Endothelial cell of umbilical vein (primary cell): ENCODE measurements at regions not wholly inside any gene's neighbourhood (a gene's known extent, or its start where the extent isn't known, plus 50 kb on each side); places are given as distances from the start of the nearest gene placed in this dataset.

Experiments used
- BruUV-seq: library from RNA; stranded (reverse); fragments of 400-500 nt; replicated peaks from 2 replicates; lab custom pipeline; 2021; lab: Mats Ljungman, UMichigan
- CTCF ChIA-PET: fragments of 300-600, 350-600 bp; sonication (Branson Sonifier 250); formaldehyde crosslinking; loops from one replicate; lab custom pipeline; 2021; ENCODE audit warnings: antibody characterized with exemption, inconsistent platforms; lab: Charles Lee
- POLR2A ChIA-PET: fragments of 300-600, 350-600 bp; sonication (Branson Sonifier 250); formaldehyde crosslinking; loops from one replicate; lab custom pipeline; 2021; ENCODE audit warnings: antibody characterized with exemption, inconsistent platforms; lab: Charles Lee
- DNase-seq: peaks from one replicate; pipeline ENCODE4 v3.0.0-alpha.2; 2011; ENCODE audit warnings: low read depth, low spot score
- FAIRE-seq: peaks from 2 replicates; lab custom pipeline; 2011; peaks lifted over from hg19 to GRCh38; lab: Jason Lieb, UNC
- H2AFZ ChIP-seq: 2 replicates; pipeline ENCODE4 v1.6.0; 2012; ENCODE audit warnings: low read depth, low read length, control low read depth, inconsistent platforms
- H3K27ac ChIP-seq: 2 replicates; pipeline ENCODE4 v1.5.1; 2011; ENCODE audit warnings: low read depth, mild to moderate bottlenecking, control low read depth, low read length, moderate library complexity; ENCODE audit not compliant: insufficient read depth
- H3K27me3 ChIP-seq, 2 experiments: 2 replicates each; pipeline versions ENCODE4 v1.6.0 to v1.6.1; 2011; ENCODE audit warnings: low read length in 2 of 2, mixed read lengths in 1 of 2; ENCODE audit not compliant: control insufficient read depth in 2 of 2, insufficient read depth in 2 of 2
- H3K36me3 ChIP-seq, 2 experiments: 2 replicates in 1 of 2; 3 replicates in 1 of 2; pipeline ENCODE4 v1.5.1; 2011; ENCODE audit warnings: low read length in 2 of 2, mild to moderate bottlenecking in 1 of 2, moderate library complexity in 1 of 2; ENCODE audit not compliant: control insufficient read depth in 2 of 2, insufficient read depth in 2 of 2; ENCODE audit errors: extremely low read depth in 1 of 2
- H3K4me1 ChIP-seq: 3 replicates; pipeline ENCODE4 v1.5.1; 2011; ENCODE audit warnings: mild to moderate bottlenecking, low read length; ENCODE audit not compliant: control insufficient read depth, insufficient read depth; ENCODE audit errors: extremely low read depth
- H3K4me2 ChIP-seq: 2 replicates; pipeline ENCODE4 v1.6.1; 2011; ENCODE audit warnings: low read length, control low read depth, mixed read lengths; ENCODE audit not compliant: insufficient read depth
- H3K4me3 ChIP-seq, 3 experiments: fragments of 200-600 bp in 1 of 3; sonication (generic), shearing (Covaris generic) in 1 of 3; replicated peaks in 1 of 3; 2 replicates each; pipeline ENCODE4 v1.5.1; 2011 to 2016; ENCODE audit warnings: control low read depth in 3 of 3, low read length in 3 of 3, mild to moderate bottlenecking in 2 of 3, inconsistent platforms in 1 of 3, low read depth in 1 of 3, moderate library complexity in 1 of 3; ENCODE audit not compliant: insufficient read depth in 1 of 3
- H3K79me2 ChIP-seq: 2 replicates; pipeline ENCODE4 v1.6.0; 2012; ENCODE audit warnings: low read length, inconsistent platforms; ENCODE audit not compliant: control insufficient read depth, insufficient read depth
- H3K9ac ChIP-seq: replicated peaks from 2 replicates; pipeline ENCODE3; 2011; ENCODE audit warnings: low read length, control low read depth; ENCODE audit not compliant: insufficient read depth; ENCODE audit errors: extremely low read depth
- H3K9me1 ChIP-seq: replicated peaks from 3 replicates; pipeline ENCODE4 v1.6.0; 2011; ENCODE audit warnings: mild to moderate bottlenecking, low read length; ENCODE audit not compliant: control insufficient read depth, insufficient read depth; ENCODE audit errors: extremely low read depth
- H3K9me3 ChIP-seq: replicated peaks from 2 replicates; pipeline ENCODE4 v1.5.1; 2012; ENCODE audit warnings: low read length, inconsistent platforms; ENCODE audit not compliant: control insufficient read depth, insufficient read depth
- H4K20me1 ChIP-seq: replicated peaks from 2 replicates; pipeline ENCODE3; 2011; ENCODE audit warnings: mild to moderate bottlenecking, low read length; ENCODE audit not compliant: control insufficient read depth, insufficient read depth; ENCODE audit errors: extremely low read depth
- EZH2 ChIP-seq: IDR thresholded peaks from 2 replicates; pipeline ENCODE4 v1.6.1; 2012; ENCODE audit warnings: borderline replicate concordance, low read depth, mild to moderate bottlenecking, moderate library complexity, low read length, inconsistent platforms; ENCODE audit not compliant: severe bottlenecking
- FOS ChIP-seq: IDR thresholded peaks from 2 replicates; pipeline ENCODE4 v1.6.1; 2011; ENCODE audit warnings: mild to moderate bottlenecking, low read length, moderate library complexity, borderline replicate concordance; ENCODE audit not compliant: insufficient read depth
- GATA2 ChIP-seq: IDR thresholded peaks from 2 replicates; pipeline ENCODE4 v1.7.0; 2011; ENCODE audit warnings: low read depth, mild to moderate bottlenecking, moderate library complexity, mixed read lengths, low read length; ENCODE audit not compliant: insufficient read length, insufficient read depth
- JUN ChIP-seq: IDR thresholded peaks from 2 replicates; pipeline ENCODE4 v1.6.1; 2011; ENCODE audit warnings: borderline replicate concordance, low read depth; ENCODE audit not compliant: insufficient read length, insufficient read depth
- MYC ChIP-seq: IDR thresholded peaks from one replicate; pipeline ENCODE4 v1.6.1; 2011; ENCODE audit warnings: mild to moderate bottlenecking, low read depth, low read length
- POLR2A ChIP-seq: IDR thresholded peaks from 2 replicates; pipeline ENCODE4 v1.6.1; 2012; ENCODE audit warnings: low read depth, mild to moderate bottlenecking, control low read depth, low read length
- POLR2AphosphoS5 ChIP-seq: IDR thresholded peaks from 2 replicates; pipeline ENCODE4 v1.6.1; 2012; ENCODE audit warnings: low read depth, mild to moderate bottlenecking, control low read depth, low read length, moderate library complexity; ENCODE audit not compliant: insufficient read depth
- dilution Hi-C: fragments of 300-500 bp; cut with MboI; formaldehyde crosslinking; loops from one replicate; pipeline ENCODE4 v1.15.0; 2019; ENCODE audit warnings: low sequenced_read_pairs; ENCODE audit not compliant: extremely low pct_ligation_motif_present
- intact Hi-C: fragments of 100-400 bp; cut with micrococcal nuclease; formaldehyde crosslinking; loops from one replicate; pipeline ENCODE4 v1.10.0; 2022
- TF ChIP-seq, protein P1 (sequence below): IDR thresholded peaks from 2 replicates; pipeline ENCODE4 v1.6.1; 2011; ENCODE audit not compliant: insufficient read depth, insufficient read length
- TF ChIP-seq, protein P2 (sequence below), 2 donors: IDR thresholded peaks; 1 replicate in 1 of 2; 2 replicates in 1 of 2; pipeline ENCODE4 v1.5.1; 2011; ENCODE audit warnings: low read length in 2 of 2, mild to moderate bottlenecking in 2 of 2, moderate library complexity in 2 of 2, control low read depth in 1 of 2, inconsistent platforms in 1 of 2, low read depth in 1 of 2; ENCODE audit not compliant: insufficient read depth in 1 of 2; ENCODE audit errors: extremely low read depth in 1 of 2

DNA sequence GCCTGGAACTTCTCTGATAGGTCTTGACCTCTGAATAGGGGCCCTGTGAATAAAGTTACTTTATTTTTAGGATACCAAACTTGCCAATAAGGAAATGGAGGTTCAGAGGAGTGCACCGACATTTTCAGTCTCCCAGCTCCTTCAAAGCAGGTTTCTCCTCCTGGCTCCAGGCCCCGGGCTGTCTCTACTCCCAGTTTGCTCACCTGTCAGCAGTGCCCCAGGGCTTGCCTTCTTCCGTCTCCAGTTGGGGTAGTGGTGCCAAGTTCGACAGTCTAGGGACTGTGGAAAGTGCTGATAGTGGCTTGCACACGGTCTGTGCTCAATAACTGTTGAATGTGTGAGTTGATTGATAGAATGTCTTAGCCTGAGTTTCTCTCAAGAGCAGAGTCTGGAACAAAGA is 149.2 kb downstream of the ACTL8 start:
- Histone ChIP-seq H3K4me2 (no peak overlapping the region), H3K9me1 (no peaks in the 10 kb centered on the region), H3K27me3 (no peaks in the 10 kb centered on the region), H3K9ac (no peak overlapping the region), H3K9me3 (no peaks in the 10 kb centered on the region), H3K36me3 (no peaks in the 10 kb centered on the region), H3K79me2 (no peaks in the 10 kb centered on the region), H3K4me3 (no peak overlapping the region), H3K4me1 (no peaks in the 10 kb centered on the region), H4K20me1 (no peaks in the 10 kb centered on the region), H2AFZ (no peak overlapping the region), H3K27ac (no peak overlapping the region)
- intact Hi-C loops = no loop called here
- BruUV-seq = no TSS peak
- no peak for FAIRE-seq
- DNase-seq = no peak
- CTCF ChIA-PET = no interaction called here
- dilution Hi-C loops = no loop called here
- TF ChIP-seq, protein P1, sequence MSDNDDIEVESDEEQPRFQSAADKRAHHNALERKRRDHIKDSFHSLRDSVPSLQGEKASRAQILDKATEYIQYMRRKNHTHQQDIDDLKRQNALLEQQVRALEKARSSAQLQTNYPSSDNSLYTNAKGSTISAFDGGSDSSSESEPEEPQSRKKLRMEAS = no peak
- TF ChIP-seq JUN = no peak
- no peak for TF ChIP-seq MYC
- no peak for TF ChIP-seq FOS
- TF ChIP-seq GATA2 = no peak
- no peak for TF ChIP-seq EZH2
- no peak for TF ChIP-seq POLR2AphosphoS5
- no peak for TF ChIP-seq POLR2A
- TF ChIP-seq, protein P2, sequence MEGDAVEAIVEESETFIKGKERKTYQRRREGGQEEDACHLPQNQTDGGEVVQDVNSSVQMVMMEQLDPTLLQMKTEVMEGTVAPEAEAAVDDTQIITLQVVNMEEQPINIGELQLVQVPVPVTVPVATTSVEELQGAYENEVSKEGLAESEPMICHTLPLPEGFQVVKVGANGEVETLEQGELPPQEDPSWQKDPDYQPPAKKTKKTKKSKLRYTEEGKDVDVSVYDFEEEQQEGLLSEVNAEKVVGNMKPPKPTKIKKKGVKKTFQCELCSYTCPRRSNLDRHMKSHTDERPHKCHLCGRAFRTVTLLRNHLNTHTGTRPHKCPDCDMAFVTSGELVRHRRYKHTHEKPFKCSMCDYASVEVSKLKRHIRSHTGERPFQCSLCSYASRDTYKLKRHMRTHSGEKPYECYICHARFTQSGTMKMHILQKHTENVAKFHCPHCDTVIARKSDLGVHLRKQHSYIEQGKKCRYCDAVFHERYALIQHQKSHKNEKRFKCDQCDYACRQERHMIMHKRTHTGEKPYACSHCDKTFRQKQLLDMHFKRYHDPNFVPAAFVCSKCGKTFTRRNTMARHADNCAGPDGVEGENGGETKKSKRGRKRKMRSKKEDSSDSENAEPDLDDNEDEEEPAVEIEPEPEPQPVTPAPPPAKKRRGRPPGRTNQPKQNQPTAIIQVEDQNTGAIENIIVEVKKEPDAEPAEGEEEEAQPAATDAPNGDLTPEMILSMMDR (IDR thresholded peaks at IDR 0.05; ENCODE audit: extremely low read depth in 1 of 2, insufficient read depth in 1 of 2, low read depth in 1 of 2, low read length in 2 of 2) = no peak
- POLR2A ChIA-PET = no interaction called here
